HG03060 (cell line): ENCODE measurements at regions not wholly inside any gene's neighbourhood (a gene's known extent, or its start where the extent isn't known, plus 50 kb on each side); places are given as distances from the start of the nearest gene placed in this dataset.

Source experiments
- ATAC-seq: cut with Tn5 transposase; IDR thresholded peaks from one replicate; pipeline ENCODE4 v1.9.1; 2021; ENCODE audit warnings: low read depth, moderate number of reproducible peaks; ENCODE audit not compliant: unreplicated experiment

GRCh38 chr14:87567618-87568295 lies 425.2 kb downstream of the GALC start:
- no peak for ATAC-seq

DNA sequence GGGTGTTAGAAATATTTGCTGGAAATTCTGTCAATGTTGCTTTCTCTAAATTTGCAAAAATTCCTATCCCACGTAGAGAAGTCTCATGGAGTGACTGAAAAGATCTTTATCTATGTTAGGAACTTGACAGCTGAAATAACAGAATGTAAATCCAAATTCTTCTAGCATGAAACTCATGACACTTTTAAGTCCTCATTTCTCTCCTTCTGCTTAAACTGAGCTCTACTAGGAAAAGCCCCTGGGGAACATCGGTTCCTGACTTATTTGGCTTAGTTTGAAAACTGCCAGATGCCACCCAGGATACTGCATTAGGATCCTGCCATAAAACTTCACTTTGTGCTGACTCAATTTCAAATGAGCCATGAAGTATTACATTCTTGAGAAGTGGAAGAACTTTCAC lies 426.0 kb downstream of the GALC start:
- ATAC-seq, result no peak

- ATAC-seq, result no peak
Measured at GRCh38 chr14:87547536-87547935, 445.4 kb downstream of the GALC start.

DNA sequence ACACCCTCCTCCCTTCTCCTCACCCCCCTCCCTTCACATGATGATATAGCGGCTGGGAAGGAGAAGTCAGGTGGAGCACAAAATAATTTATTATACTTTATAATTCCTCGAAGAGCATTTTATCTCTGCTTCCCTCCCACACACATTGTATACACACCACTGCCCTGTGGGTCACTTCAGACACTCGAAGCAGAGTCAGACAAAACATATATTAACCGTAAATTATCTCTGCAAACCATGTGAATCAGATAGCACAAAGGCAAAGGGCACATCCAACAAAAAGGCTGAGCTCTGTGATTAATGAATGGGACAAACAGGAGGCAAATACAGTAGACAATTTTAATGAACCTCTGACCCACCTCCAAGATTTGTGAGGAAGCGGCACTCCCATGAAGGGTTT lies 450.7 kb downstream of the GALC start:
- ATAC-seq, result no peak

- ATAC-seq, result no peak
Measured at GRCh38 chr14:87540339-87540738, 452.6 kb downstream of the GALC start.

- ATAC-seq, result no peak
Measured at GRCh38 chr14:87529081-87529480, 463.9 kb downstream of the GALC start.

DNA sequence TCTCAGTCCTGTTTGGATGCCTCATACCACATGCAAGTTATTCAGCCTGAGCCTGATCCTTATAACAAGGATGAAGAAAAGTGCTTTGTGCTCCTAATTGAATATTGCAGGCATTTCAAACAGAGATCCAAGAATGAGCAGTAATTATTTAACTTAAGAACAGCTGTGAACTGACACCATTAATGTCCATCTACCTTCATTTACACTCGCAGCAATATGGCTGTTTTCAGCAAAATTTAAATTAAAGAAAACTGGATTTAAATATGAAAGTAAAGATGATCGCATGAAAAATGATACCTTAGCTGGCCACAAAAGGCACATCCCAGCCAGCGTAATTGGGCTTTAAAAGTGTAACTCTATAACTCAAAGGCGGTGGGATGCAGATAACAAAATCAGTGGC lies 466.3 kb downstream of the GALC start:
- no peak for ATAC-seq

- ATAC-seq, result no peak
Measured at GRCh38 chr14:87524011-87524410, 469.0 kb downstream of the GALC start.

DNA sequence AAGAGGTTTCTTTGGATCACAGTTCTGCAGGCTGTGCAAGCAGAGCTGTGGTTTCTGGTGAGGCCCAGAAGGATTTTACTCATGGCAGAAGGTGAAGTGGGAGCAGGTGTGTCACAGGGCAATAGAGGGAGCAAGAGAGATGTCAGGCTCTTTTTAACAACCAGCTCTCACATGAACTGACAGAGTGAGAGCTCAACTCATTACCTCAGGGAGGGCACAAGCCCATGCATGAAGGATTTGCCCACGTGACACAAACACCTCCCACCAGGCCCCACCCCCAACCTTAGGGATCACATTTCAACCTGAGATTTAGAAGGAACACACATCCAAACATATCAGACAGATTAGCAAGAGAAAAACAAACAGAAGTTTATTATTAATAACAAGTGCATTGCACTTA lies 470.4 kb downstream of the GALC start:
- no peak for ATAC-seq

GRCh38 chr14:87508333-87508732 lies 484.6 kb downstream of the GALC start:
- no peak for ATAC-seq

DNA sequence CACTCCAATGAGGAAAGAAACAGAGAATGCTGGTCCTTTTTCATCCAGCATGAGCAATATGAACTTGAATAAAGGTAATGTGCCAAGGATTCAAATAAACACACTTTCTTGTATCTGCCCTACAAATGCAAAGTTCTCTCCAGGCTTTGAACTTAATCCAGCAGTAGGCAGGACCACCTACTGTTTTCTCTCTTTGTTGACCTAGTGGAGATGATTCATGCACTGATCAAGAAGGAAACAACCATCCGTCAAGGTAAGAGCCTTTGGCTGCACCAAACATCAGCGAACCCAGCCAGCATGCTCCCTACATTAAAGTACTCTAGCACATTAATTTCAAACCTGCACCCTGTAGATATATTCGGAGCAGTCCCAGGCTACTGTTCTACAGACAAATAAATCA lies 489.3 kb downstream of the GALC start:
- ATAC-seq, result no peak

DNA sequence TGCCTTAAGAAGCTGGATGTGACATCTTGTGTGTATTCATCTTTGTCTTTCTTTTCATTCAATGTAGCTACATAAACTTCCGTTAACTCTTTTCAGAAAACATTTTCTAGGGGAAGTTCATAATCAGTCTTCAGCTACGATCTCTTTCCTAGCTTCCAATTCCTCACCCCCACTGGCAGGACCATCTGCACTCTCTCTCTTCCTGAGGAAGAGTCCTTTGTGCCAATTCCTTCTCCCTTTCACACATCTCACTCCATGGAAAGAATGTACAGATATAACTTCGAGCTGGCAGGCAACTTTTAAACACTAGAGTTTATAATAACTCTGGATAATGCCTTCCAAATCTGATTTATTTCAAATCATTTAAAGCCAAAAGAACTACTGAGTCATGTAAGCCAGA lies 495.7 kb downstream of the GALC start:
- ATAC-seq, result no peak

DNA sequence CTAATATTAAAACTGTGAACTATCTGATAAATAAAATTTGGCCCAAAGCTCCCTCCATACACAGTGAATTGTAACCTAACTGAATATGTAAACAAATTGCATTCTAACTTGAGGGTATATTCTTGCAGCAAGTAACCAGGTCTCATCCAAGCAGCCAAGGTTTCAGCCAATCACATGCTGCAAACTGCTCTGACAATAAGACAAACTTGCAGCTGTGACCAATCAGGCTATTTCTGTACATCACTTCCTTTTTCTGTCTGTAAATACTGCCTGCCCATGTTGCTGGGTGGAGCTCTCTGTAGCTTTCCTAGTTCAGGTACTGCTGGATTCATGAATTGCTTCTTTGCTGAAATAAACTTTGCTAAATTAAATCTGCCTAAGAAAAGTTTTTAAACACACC lies 499.0 kb downstream of the GALC start:
- ATAC-seq, result no peak

GRCh38 chr14:87492561-87492960 lies 500.4 kb downstream of the GALC start:
- no peak for ATAC-seq

DNA sequence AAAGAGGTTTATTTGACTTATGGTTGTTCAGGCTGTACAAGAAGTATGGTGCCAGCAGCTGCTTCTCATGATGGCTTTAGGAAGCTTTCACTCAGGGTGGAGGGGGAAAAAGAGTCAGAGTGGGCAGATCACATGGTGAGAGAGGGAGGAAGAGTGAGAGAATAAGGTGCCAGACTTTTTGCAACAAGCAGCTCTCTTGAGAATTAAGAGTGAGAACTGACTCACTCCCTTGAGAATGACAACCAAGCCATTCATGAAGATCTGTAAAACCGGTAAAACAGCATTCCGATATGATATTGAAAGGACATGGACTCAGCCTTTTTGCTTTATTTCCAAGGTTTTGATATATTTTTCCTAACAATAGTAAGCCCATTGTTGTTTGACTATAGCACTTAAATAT lies 501.2 kb downstream of the GALC start:
- no peak for ATAC-seq

- ATAC-seq, result no peak
Measured at GRCh38 chr14:87489196-87489819, 503.7 kb downstream of the GALC start.

GRCh38 chr14:87483271-87484260 lies 509.4 kb downstream of the GALC start:
- ATAC-seq, result no peak

GRCh38 chr14:87468531-87468930 lies 524.5 kb downstream of the GALC start:
- no peak for ATAC-seq

- ATAC-seq, result no peak
Measured at GRCh38 chr14:87467578-87467977, 525.4 kb downstream of the GALC start.

GRCh38 chr14:87465770-87466169 lies 527.2 kb downstream of the GALC start:
- no peak for ATAC-seq

GRCh38 chr14:87461704-87462103 lies 531.3 kb downstream of the GALC start:
- ATAC-seq, result no peak
